ENCODE measurements at regions not wholly inside any gene's neighbourhood (a gene's known extent, or its start where the extent isn't known, plus 50 kb on each side); places are given as distances from the start of the nearest gene placed in this dataset.

- ATAC-seq (no peak), FAIRE-seq (no peak), DNase-seq (ENCODE audit: low read depth in 1 of 2, low spot score in 1 of 2) (no peak)
- no peaks in the 10 kb centered on the region; the same call in 2 of the 3 replicates for H3K9me3 ChIP-seq
- no peak overlapping the region for H3K4me3 ChIP-seq
- TF ChIP-seq PHF8 (IDR thresholded peaks at IDR 0.05; ENCODE audit: borderline replicate concordance, low read depth) (no peak), MAFK (IDR thresholded peaks at IDR 0.05; ENCODE audit: partially characterized antibody) (no peak), HEYL (CRISPR knock-in tag; IDR thresholded peaks at IDR 0.05) (no peak), POLR2A (IDR thresholded peaks at IDR 0.05; ENCODE audit: low read length) (no peak), HOXB13 (CRISPR knock-in tag; IDR thresholded peaks at IDR 0.05; ENCODE audit: low read depth) (no peak), CBX8 (IDR thresholded peaks at IDR 0.05) (no peak)
- TF ChIP-seq, protein P1, sequence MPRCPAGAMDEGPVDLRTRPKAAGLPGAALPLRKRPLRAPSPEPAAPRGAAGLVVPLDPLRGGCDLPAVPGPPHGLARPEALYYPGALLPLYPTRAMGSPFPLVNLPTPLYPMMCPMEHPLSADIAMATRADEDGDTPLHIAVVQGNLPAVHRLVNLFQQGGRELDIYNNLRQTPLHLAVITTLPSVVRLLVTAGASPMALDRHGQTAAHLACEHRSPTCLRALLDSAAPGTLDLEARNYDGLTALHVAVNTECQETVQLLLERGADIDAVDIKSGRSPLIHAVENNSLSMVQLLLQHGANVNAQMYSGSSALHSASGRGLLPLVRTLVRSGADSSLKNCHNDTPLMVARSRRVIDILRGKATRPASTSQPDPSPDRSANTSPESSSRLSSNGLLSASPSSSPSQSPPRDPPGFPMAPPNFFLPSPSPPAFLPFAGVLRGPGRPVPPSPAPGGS (IDR thresholded peaks at IDR 0.05): no peak
- WGBS (ENCODE audit: missing lambda C conversion rate): 88% methylated on average over 19 of the region's 19 CpGs
- H3K27ac ChIP-seq: no peak overlapping the region
- ChIA-PET POLR2A (no interaction called here), CTCF (no interaction called here)
- peaks cover 9% of the 10 kb centered on the region; the same call in 1 of the 3 replicates for H3K4me1 ChIP-seq
- no peak overlapping the region for H3K4me2 ChIP-seq
Measured at GRCh38 chr5:135106610-135107471, 72.8 kb upstream of the PITX1 start.

GRCh38 chr5:135106136-135106535 is 72.1 kb upstream of the PITX1 start:
- peaks cover 4% of the 10 kb centered on the region; the same call in 1 of the 3 replicates for H3K4me1 ChIP-seq
- 60% methylated on average over 3 of the region's 3 CpGs for WGBS (ENCODE audit: missing lambda C conversion rate)
- DNase-seq (ENCODE audit: low read depth in 1 of 2, low spot score in 1 of 2) (no peak), FAIRE-seq (no peak), ATAC-seq (no peak)
- no peak overlapping the region for H3K27ac ChIP-seq
- no peaks in the 10 kb centered on the region; the same call in 2 of the 3 replicates for H3K9me3 ChIP-seq
- ChIA-PET CTCF (no interaction called here), POLR2A (no interaction called here)
- TF ChIP-seq RCOR1 (IDR thresholded peaks at IDR 0.05; ENCODE audit: low read depth, low read length): no peak
- TF ChIP-seq SMC3 (IDR thresholded peaks at IDR 0.05): no peak
- no peak for TF ChIP-seq CHD2 (IDR thresholded peaks at IDR 0.05; ENCODE audit: low read length, partially characterized antibody)
- TF ChIP-seq MYC (IDR thresholded peaks at IDR 0.05; ENCODE audit: borderline replicate concordance, low read length): no peak
- no peak for TF ChIP-seq NFE2L2 (conservative IDR thresholded peaks at IDR 0.05; ENCODE audit: low read length)
- TF ChIP-seq HDAC2 (IDR thresholded peaks at IDR 0.05): no peak
- TF ChIP-seq RNF2 (IDR thresholded peaks at IDR 0.05; ENCODE audit: borderline replicate concordance, low read depth): no peak
- TF ChIP-seq KDM1A (IDR thresholded peaks at IDR 0.05; ENCODE audit: low read depth): no peak
- no peak for TF ChIP-seq JUN (IDR thresholded peaks at IDR 0.05)
- no peak for TF ChIP-seq ZSCAN20 (CRISPR knock-in tag; IDR thresholded peaks at IDR 0.05)
- TF ChIP-seq CBX2 (IDR thresholded peaks at IDR 0.05; ENCODE audit: borderline replicate concordance, low read depth): no peak
- no peak for TF ChIP-seq CTCF (IDR thresholded peaks at IDR 0.05)
- no peak overlapping the region for H3K4me2 ChIP-seq
- no peak overlapping the region for H3K4me3 ChIP-seq

- no peak for TF ChIP-seq JUN (IDR thresholded peaks at IDR 0.05)
- no peaks in the 10 kb centered on the region; the same call in 2 of the 3 replicates for H3K9me3 ChIP-seq
- DNase-seq (ENCODE audit: low read depth in 1 of 2, low spot score in 1 of 2) (no peak), ATAC-seq (no peak), FAIRE-seq (no peak)
- H3K4me3 ChIP-seq: no peak overlapping the region
- H3K4me2 ChIP-seq: no peak overlapping the region
- ChIA-PET CTCF (interaction anchor here (0.7 to 1.2 kb wide), 3 partner anchors 10 to 86 kb away, joined by 3 to 5 read pairs (median 3); no protein-coding TSS in a partner anchor), POLR2A (no interaction called here)
- WGBS (ENCODE audit: missing lambda C conversion rate): 95% methylated on average over 3 of the region's 3 CpGs
- no peaks in the 10 kb centered on the region for H3K4me1 ChIP-seq
- no peak overlapping the region for H3K27ac ChIP-seq
Measured at GRCh38 chr5:135105105-135105484, 71.1 kb upstream of the PITX1 start.

Measured in A549 (cell line).